ENCODE measurements at regions not wholly inside any gene's neighbourhood (a gene's known extent, or its start where the extent isn't known, plus 50 kb on each side); places are given as distances from the start of the nearest gene placed in this dataset.

GRCh38 chr12:66066137-66066928 lies 64.2 kb downstream of the LLPH start:
- DNase-seq (ENCODE audit: low spot score): no peak

DNA sequence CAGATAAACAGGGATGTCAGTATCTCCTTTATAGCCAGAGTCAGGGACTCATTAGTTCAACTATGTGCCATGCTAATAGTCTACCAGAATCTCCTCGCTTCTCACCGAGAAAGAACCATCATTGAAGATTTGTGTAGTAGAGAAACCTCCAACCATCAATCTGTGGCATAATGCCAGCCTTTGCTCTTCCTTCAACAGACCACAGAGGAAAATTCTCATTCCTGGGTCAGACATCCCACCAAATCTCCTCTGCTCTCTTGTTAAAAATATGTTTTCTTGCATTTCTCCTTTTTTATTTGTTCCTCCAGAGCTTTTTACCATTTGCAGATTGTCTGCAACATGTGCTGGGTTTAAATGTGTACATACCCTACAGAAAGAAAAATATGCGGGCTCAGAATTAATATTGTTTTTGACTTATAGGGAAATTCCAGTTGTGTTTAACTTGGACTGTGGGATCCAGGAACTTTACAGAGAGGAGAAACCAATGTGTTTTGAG lies 64.9 kb downstream of the LLPH start:
- no peak for DNase-seq (ENCODE audit: low spot score)

- DNase-seq (ENCODE audit: low spot score): no peak
These were observed 65.4 kb downstream of the LLPH start for GRCh38 chr12:66065150-66065549.

- DNase-seq (ENCODE audit: low spot score): no peak
These were observed 66.6 kb downstream of the LLPH start for GRCh38 chr12:66063916-66064315.

DNA sequence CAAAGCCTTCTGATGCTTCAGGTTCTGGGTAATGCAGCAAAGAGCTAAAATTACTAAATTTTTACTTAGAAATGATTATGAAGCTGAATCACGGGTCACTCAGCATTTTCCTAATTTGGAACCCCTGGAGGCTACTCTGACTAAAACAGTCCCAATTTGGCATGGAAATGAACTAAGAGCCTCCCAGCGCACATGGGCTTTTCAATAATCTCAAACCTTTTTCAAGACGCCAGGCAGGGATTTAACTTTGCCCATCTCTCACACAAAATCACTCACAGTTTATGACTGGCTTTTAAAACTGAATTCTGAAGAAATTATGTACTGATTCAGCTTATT lies 68.3 kb downstream of the LLPH start:
- no peak for DNase-seq (ENCODE audit: low spot score)

DNA sequence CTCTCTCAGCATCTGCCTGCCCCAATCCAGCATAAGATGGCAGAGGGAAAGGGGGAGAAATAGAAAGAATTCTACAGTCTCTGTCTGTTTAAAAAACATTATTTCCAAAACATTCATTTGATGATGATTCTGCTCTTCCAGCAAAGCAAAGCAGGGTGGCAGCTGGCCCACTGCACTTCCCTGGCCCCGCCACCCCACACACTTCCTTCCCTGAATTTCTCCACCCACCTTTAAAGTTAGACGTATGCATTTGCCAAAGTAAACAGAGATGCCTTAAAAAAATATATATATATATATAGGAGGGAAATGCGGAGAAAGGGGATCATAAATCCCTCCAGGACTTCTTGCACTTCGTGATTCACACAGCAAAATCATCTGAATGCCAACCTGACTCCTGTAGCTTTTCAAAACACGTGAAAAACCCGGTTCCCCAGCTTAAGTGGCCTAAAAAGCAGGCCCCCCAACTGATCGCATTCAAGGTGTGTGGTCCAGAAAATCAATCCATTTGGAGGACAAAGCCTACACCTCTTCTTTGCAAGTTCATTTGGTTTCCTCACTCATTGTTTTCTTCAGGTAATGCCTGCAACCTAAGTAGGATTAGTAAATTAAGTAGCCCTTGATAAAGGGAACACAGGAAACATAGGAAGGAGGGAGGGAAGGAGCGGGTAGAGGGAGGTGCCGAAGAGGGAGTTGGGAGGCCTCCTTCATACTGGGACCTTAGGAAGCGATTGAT lies 68.8 kb downstream of the LLPH start:
- no peak for DNase-seq (ENCODE audit: low spot score)

DNA sequence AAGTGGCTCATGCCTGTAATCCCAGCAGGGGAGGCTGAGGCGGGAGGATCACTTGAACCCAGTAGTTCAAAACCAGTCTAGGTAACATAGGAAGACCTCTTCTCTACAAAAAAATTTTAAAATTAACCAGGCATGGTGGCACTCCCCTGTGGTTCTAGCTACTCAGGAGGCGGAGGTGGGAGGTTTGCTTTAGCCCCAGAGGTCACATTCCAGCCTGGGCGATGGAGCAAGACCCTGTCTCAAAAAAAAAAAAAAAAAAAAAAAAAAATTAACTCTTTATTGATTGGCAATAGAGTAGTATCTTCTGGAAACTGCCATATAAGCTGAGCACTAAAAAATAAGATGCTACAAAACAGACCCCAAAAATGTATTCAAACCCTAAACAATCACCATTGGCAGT lies 69.5 kb downstream of the LLPH start:
- no peak for DNase-seq (ENCODE audit: low spot score)

DNA sequence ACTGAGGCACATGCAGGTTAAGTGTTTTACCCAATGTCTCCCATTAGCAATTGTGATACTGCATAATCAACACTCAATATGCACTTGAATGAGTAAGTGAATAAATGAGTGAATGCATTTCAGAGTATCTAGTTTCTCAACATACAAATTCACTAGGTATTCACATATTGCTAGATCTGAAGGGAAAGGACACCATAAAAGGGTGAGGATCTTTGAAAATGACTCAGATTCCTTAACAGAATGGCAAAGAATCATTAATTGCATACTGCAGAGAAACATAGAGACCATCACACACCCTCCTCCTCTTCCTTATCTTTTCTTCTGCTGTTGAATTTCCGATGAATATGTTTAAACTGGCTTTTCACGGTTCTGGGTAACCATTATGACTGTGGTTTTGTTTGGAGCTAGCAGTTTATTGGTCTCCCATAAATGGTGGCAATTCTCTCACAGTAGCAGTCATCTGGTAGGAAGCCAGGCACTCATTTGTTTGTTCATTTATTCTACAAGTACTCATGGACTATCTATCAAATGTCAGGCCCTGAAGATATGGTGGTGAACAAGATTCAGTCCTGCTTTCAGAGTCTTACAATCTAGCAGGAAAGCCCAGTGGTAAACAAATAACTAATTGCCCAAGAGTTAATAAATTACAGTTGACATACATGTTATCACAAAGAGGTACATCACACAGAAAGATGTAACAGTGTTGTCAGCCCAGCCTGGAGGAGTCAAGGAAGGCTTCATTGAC lies 70.2 kb downstream of the LLPH start:
- DNase-seq (ENCODE audit: low spot score): no peak

DNA sequence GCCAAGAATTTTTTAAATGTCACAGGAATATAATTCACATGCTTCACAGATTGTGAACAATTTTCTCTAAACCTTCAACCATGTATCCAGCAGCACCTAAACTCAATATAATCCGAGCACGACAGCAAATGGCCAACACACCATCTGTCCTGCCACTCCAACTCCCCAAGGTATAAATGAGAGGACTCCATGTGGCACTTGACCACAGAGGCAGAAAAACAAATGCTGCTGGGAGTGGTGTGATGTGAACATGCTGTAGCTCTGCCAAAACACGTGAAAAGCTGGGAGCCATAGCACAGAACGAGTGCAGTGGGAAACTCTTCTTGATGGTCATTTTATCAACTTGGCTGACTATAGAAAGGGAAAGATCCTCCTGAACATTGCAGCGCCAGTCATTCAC lies 70.9 kb downstream of the LLPH start:
- DNase-seq (ENCODE audit: low spot score): no peak

DNA sequence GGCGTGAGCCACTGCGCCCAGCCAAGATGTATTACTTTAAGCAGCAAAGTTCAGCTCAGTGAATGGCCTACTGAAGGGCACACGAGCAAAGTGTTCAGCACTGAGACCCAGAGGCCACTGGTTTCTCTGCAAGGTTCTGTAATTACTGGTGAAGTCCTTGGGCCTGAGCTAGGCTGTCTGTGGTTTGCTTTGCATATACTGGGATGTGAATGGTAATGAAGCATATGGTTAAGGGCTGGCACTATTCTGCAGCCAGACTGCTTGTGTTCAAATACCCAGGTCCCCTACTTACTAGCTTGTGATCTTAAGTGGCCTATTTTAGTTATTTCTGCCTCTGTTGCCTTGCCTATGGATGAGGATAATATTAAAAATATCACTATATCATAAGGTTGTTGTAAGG lies 72.0 kb downstream of the LLPH start:
- DNase-seq (ENCODE audit: low spot score): no peak

DNA sequence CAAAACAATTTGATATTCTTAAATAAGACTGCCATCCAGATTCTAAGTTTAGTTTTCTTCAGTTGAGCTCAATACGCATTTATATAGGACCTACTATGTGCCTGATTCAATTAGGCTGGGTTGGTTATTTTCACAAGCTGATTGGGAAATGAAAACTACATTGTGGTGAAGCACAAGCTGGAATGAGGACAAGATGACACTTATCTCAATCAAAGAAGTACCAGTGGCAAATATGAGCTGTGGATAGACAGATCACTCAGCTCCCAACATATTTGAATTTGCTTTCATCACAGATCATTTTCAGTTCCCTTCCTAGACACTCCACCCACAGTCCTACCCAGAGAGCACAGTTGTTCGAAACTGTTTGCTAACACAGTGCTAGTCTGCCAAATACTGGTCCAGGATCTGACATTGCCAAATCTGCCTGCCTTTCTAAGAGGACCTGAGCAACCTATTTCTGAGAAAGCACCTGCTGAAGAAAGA lies 74.7 kb downstream of the LLPH start:
- no peak for DNase-seq (ENCODE audit: low spot score)

DNA sequence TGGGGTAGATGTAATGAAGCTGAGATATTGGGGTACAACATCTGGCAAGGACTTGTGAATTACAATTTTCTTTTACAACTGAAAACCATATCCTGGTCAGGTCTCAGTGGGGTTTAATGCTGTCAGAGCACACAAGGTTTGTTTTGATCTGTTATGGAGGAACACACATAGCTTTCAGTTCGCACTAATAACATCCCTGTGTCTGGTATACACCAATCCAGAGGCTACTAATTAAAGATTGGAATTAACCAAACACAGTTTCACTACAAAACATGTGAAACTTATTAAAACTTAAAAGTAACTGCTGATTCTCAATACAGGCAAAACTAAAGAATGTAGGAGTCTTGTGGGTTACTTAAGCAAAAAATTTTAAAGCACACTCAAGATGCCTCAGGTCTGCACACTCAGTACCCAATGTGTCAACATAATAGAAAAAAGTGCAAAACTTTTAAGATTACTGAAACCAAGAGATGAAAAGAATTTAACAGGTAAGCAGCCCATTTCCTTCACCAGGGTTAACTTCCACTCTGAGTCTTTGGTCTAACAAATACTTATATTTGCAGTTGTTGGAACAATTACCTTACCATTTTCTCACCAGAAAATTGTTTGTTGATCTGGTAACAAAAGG lies 77.4 kb downstream of the LLPH start:
- DNase-seq (ENCODE audit: low spot score): no peak

GRCh38 chr12:66051361-66051760 lies 79.2 kb downstream of the LLPH start:
- DNase-seq (ENCODE audit: low spot score): no peak

GRCh38 chr12:66050610-66051009 lies 79.9 kb downstream of the LLPH start:
- DNase-seq (ENCODE audit: low spot score): no peak

GRCh38 chr12:66050283-66050576 lies 80.3 kb downstream of the LLPH start:
- DNase-seq (ENCODE audit: low spot score): no peak

- no peak for DNase-seq (ENCODE audit: low spot score)
These were observed 80.8 kb downstream of the LLPH start for GRCh38 chr12:66049538-66050282.

DNA sequence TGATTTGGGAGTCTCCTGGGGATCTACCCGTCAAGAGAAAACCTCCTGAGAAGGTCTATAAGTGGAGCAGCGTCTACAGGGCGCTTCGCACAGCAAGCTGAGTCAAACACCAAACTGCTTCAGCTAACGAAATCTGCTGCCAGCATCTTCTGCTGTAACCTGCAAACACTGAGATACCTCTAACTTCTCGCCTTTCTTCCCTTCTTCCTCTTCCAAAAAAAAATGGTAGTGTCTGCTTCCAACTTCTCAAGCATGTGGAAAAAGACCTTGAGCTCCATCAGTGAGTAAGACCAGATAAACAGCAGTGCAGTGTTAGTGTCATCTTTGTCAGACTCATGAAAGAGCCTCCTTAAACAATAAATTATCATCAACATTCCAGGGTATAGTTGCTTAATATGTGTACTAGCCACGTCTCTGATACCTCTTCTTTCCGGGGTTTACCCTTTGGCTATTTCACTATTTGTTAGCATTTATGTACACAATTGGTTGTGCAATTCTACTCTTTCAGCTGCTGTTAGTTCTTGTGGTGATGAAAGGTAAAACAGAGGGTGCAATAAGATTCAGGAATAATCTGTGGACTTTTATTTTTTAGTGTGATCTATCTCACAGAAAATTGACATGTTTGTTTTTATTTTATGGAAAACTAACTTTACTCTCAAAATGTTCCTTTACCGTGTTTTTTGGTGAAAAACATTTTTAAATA lies 81.6 kb downstream of the LLPH start:
- DNase-seq (ENCODE audit: low spot score): no peak

DNA sequence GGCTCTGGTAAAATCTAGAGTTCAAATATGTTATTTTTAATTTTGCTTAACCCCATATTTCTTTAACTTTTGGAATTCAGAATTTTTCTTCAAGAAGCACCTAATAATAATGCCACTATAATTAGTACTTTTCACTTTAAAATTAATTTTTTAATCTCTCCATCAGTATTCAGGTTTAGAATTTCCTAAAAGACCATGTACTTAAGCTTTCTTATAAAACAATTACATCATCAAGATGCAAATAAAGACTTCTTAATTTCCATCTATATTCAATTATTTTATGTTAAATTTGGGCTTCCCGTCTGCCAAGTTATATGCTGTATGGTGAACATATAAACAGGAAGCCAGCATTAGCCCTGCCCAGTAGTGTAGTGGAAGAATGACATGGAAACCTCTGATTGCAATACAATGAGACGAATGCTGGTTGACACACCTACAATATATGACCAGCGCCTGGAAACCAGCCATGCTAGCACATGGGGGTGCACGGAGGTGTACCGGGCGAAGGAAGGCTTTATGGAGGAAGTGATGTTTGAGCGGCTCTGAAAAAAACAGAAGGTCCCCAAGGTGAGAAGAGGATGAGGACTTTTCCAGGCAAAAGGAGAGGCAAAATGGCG lies 82.2 kb downstream of the LLPH start:
- DNase-seq (ENCODE audit: low spot score): no peak

DNA sequence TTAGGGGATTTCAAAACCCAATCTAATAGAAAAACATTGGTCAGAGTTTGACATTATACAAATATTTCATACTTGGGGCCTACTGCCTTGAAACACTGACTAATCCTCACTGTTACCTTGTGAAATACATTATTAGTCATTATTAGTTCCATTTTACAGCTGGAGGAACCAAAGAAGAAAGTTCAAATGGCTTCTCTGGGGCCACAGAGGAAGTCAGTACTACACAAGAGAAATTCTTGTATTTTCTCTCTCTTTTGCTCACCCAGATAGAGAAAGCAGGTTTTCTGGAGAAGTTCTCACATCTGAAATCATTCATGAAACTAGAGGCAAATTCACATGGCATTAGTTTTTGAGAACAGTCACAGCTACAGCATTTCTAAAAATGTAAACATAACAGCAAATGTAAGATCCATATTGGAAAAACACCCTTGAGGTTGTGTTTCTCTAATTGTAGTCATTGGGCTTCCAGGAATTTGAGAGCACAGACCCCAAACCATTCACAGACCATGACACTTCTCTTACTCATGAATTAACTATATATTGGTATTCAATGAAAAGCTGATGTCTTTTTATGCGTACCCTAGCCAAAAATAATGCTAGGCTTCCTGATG lies 83.0 kb downstream of the LLPH start:
- DNase-seq (ENCODE audit: low spot score): no peak

DNA sequence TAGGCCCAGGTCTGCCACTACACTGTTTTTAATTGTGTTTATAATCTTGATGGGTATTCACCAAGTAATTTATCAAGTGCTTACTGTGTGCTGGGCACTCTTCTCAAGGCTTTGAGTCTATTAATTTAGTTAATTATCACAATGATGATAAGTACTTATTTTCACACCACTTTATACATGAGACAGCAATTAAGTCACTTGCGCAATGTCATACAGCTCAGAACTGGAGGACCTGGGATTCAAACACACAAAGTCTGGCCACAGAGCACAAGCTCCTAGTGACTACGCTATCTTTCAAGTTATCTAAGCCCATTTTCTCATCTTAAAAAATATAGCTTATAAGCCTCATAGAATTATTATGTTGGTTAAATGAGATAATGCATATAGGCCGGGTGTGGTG lies 85.0 kb downstream of the LLPH start:
- no peak for DNase-seq (ENCODE audit: low spot score)
